NB4 (cell line): ENCODE measurements at regions not wholly inside any gene's neighbourhood (a gene's known extent, or its start where the extent isn't known, plus 50 kb on each side); places are given as distances from the start of the nearest gene placed in this dataset.

Experiments used
- MYC ChIP-seq: IDR thresholded peaks from 2 replicates; pipeline ENCODE4 v1.6.1; 2011; ENCODE audit warnings: low read depth, low read length
- POLR2A ChIP-seq: IDR thresholded peaks from 2 replicates; pipeline ENCODE4 v1.6.1; 2011; ENCODE audit warnings: mild to moderate bottlenecking; ENCODE audit not compliant: insufficient read length; ENCODE audit errors: extremely low read depth
- TF ChIP-seq, protein P1 (sequence below): IDR thresholded peaks from one replicate; pipeline ENCODE4 v1.5.1; 2012; ENCODE audit warnings: low read depth, low read length

GRCh38 chr1:38746941-38747600 lies 112.5 kb downstream of the RRAGC start:
- TF ChIP-seq, protein P1, sequence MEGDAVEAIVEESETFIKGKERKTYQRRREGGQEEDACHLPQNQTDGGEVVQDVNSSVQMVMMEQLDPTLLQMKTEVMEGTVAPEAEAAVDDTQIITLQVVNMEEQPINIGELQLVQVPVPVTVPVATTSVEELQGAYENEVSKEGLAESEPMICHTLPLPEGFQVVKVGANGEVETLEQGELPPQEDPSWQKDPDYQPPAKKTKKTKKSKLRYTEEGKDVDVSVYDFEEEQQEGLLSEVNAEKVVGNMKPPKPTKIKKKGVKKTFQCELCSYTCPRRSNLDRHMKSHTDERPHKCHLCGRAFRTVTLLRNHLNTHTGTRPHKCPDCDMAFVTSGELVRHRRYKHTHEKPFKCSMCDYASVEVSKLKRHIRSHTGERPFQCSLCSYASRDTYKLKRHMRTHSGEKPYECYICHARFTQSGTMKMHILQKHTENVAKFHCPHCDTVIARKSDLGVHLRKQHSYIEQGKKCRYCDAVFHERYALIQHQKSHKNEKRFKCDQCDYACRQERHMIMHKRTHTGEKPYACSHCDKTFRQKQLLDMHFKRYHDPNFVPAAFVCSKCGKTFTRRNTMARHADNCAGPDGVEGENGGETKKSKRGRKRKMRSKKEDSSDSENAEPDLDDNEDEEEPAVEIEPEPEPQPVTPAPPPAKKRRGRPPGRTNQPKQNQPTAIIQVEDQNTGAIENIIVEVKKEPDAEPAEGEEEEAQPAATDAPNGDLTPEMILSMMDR: no peak
- TF ChIP-seq POLR2A (no peak), MYC (no peak)
